ENCODE measurements at regions not wholly inside any gene's neighbourhood (a gene's known extent, or its start where the extent isn't known, plus 50 kb on each side); places are given as distances from the start of the nearest gene placed in this dataset.

DNA sequence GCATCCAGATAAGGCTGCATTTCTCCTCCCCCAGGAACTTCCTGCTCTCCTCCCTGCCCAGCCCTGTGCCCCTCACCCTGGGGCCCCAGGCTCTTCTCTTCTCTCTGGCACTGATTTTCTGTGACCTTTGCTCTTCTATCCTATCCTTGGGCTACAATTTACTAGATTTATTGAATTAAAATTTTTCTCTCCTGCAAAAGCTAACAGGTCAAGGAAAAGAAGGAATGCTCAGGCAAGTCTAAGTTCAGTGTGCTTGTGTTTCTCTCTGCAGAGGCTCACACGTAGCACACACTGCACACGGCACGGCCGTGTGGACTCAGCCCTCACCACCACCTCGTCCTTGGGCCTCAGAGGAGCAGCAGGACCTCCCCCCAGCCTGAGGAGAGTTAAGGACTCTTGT lies 94.2 kb upstream of the SNTG2 start:
- CTCF ChIA-PET = no interaction called here

DNA sequence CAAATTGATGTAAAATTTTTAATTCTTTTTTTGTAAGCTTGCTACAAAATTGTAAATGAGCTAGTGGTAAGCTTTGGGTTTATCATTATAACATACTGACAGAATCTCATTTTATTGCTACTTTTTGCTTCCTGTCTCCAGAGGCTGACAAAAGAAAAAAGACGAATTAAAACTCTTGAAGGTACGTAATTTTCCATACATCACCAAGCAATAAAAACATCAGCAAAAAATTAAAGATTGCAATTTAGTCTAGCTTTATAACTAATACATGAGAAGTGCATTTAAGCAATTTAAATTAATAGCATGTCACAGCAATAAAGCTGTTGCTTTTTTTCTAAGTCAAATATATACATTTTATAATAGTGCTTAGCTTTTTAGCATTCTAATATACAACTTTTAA lies 94.6 kb upstream of the SNTG2 start:
- no CpG with 5 or more reads among the region's 2 CpGs for WGBS (ENCODE audit: insufficient coverage)
- Histone ChIP-seq H3K4me1 (ENCODE audit: control insufficient read depth in 2 of 2, insufficient read depth in 2 of 2, low read length in 2 of 2) (peaks cover 4% of the 10 kb centered on the region in 2 donors), H3K36me3 (replicated peaks in 1 of 2; ENCODE audit: control extremely low read depth in 1 of 2, control insufficient read depth in 1 of 2, extremely low read depth in 1 of 2, insufficient read depth in 2 of 2, low read length in 1 of 2) (no peaks in the 10 kb centered on the region), H4K20me1 (ENCODE audit: control insufficient read depth, insufficient read depth, low read length, poor library complexity, severe bottlenecking) (no peaks in the 10 kb centered on the region), H3K4me2 (replicated peaks; ENCODE audit: low read depth, low read length, poor library complexity, severe bottlenecking) (no peak overlapping the region), H3K9me3 (ENCODE audit: control extremely low read depth in 1 of 3, control insufficient read depth in 2 of 3, insufficient read depth in 1 of 3, low read length in 2 of 3) (peaks cover 0 to 10% (median 0%) of the 10 kb centered on the region in 3 donors), H2AFZ (ENCODE audit: insufficient read depth, low read depth, low read length, poor library complexity, severe bottlenecking) (no peak overlapping the region), H3K79me2 (ENCODE audit: control insufficient read depth, insufficient read depth, low read length) (no peaks in the 10 kb centered on the region), H3K27me3 (replicated peaks in 1 of 4; ENCODE audit: control extremely low read depth in 1 of 4, control insufficient read depth in 3 of 4, insufficient read depth in 4 of 4, low read length in 3 of 4) (no peaks in the 10 kb centered on the region), H3K27ac (ENCODE audit: low read length in 2 of 2) (no peak overlapping the region), H3K9ac (ENCODE audit: low read length) (no peak overlapping the region), H3K4me3 (ENCODE audit: control extremely low read depth in 1 of 5, extremely low read depth in 1 of 5, insufficient read depth in 1 of 5, low read depth in 2 of 5, low read length in 4 of 5) (no peak overlapping the region)
- H3K4me1 Mint-ChIP-seq = peaks cover 8% of the 10 kb centered on the region
- no peaks in the 10 kb centered on the region for H3K27me3 Mint-ChIP-seq
- TF ChIP-seq, protein P1, sequence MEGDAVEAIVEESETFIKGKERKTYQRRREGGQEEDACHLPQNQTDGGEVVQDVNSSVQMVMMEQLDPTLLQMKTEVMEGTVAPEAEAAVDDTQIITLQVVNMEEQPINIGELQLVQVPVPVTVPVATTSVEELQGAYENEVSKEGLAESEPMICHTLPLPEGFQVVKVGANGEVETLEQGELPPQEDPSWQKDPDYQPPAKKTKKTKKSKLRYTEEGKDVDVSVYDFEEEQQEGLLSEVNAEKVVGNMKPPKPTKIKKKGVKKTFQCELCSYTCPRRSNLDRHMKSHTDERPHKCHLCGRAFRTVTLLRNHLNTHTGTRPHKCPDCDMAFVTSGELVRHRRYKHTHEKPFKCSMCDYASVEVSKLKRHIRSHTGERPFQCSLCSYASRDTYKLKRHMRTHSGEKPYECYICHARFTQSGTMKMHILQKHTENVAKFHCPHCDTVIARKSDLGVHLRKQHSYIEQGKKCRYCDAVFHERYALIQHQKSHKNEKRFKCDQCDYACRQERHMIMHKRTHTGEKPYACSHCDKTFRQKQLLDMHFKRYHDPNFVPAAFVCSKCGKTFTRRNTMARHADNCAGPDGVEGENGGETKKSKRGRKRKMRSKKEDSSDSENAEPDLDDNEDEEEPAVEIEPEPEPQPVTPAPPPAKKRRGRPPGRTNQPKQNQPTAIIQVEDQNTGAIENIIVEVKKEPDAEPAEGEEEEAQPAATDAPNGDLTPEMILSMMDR (IDR thresholded peaks at IDR 0.05) = no peak
- no peak for TF ChIP-seq EZH2 (IDR thresholded peaks at IDR 0.05; ENCODE audit: borderline replicate concordance, insufficient read depth, low read depth, low read length, poor library complexity, severe bottlenecking)
- intact Hi-C loops (cut with micrococcal nuclease) = no loop called here
- DNase-seq = no peak
- ChIA-PET POLR2A (no interaction called here), CTCF (no interaction called here)
- no peak overlapping the region for H3K27ac Mint-ChIP-seq
- ATAC-seq (ENCODE audit: low read depth) = no peak
- H3K9me3 Mint-ChIP-seq (ENCODE audit: insufficient read depth) = no peaks in the 10 kb centered on the region
- no peak overlapping the region for H3K4me3 Mint-ChIP-seq

More for the DNA sequence above, 94.2 kb upstream of the SNTG2 start:
- Histone ChIP-seq H4K20me1 (ENCODE audit: control insufficient read depth, insufficient read depth, low read length, poor library complexity, severe bottlenecking) (no peaks in the 10 kb centered on the region), H3K79me2 (ENCODE audit: control insufficient read depth, insufficient read depth, low read length) (no peaks in the 10 kb centered on the region), H3K4me1 (ENCODE audit: control insufficient read depth in 2 of 2, insufficient read depth in 2 of 2, low read length in 2 of 2) (peaks cover 4% of the 10 kb centered on the region in 2 donors), H3K4me2 (replicated peaks; ENCODE audit: low read depth, low read length, poor library complexity, severe bottlenecking) (no peak overlapping the region), H3K9ac (ENCODE audit: low read length) (no peak overlapping the region), H3K36me3 (replicated peaks in 1 of 2; ENCODE audit: control extremely low read depth in 1 of 2, control insufficient read depth in 1 of 2, extremely low read depth in 1 of 2, insufficient read depth in 2 of 2, low read length in 1 of 2) (no peaks in the 10 kb centered on the region), H3K9me3 (ENCODE audit: control extremely low read depth in 1 of 3, control insufficient read depth in 2 of 3, insufficient read depth in 1 of 3, low read length in 2 of 3) (peaks cover 0 to 8% (median 0%) of the 10 kb centered on the region in 3 donors), H2AFZ (ENCODE audit: insufficient read depth, low read depth, low read length, poor library complexity, severe bottlenecking) (no peak overlapping the region), H3K27ac (ENCODE audit: low read length in 2 of 2) (no peak overlapping the region), H3K27me3 (replicated peaks in 1 of 4; ENCODE audit: control extremely low read depth in 1 of 4, control insufficient read depth in 3 of 4, insufficient read depth in 4 of 4, low read length in 3 of 4) (no peaks in the 10 kb centered on the region), H3K4me3 (ENCODE audit: control extremely low read depth in 1 of 5, extremely low read depth in 1 of 5, insufficient read depth in 1 of 5, low read depth in 2 of 5, low read length in 4 of 5) (no peak overlapping the region)
- Mint-ChIP-seq H3K27ac (no peak overlapping the region), H3K27me3 (no peaks in the 10 kb centered on the region), H3K4me1 (peaks cover 8% of the 10 kb centered on the region), H3K9me3 (ENCODE audit: insufficient read depth) (no peaks in the 10 kb centered on the region), H3K4me3 (no peak overlapping the region)
- TF ChIP-seq, protein P1 (IDR thresholded peaks at IDR 0.05) = no peak
- TF ChIP-seq EZH2 (IDR thresholded peaks at IDR 0.05; ENCODE audit: borderline replicate concordance, insufficient read depth, low read depth, low read length, poor library complexity, severe bottlenecking) = no peak
- DNase-seq (no peak), ATAC-seq (ENCODE audit: low read depth) (no peak)
- intact Hi-C loops (cut with micrococcal nuclease) = no loop called here
- POLR2A ChIA-PET = no interaction called here
- WGBS (ENCODE audit: insufficient coverage) = 89% methylated on average over 5 of the region's 5 CpGs
